CD4-positive, alpha-beta T cell (primary cell): ENCODE measurements at regions not wholly inside any gene's neighbourhood (a gene's known extent, or its start where the extent isn't known, plus 50 kb on each side); places are given as distances from the start of the nearest gene placed in this dataset.

Source experiments
- ATAC-seq: fragments of 200-7000 bp; cut with Tn5 transposase; one replicate; pipeline ENCODE4 v1.10.0; 2022; ENCODE audit warnings: mild to moderate bottlenecking; ENCODE audit not compliant: poor library complexity
- CTCF ChIA-PET: fragments of 350-600 bp; sonication (Branson Sonifier 250); formaldehyde crosslinking; loops from one replicate; lab custom pipeline; 2021; ENCODE audit warnings: antibody characterized with exemption, inconsistent platforms; lab: Charles Lee
- POLR2A ChIA-PET: fragments of 350-600 bp; sonication (Branson Sonifier 250); formaldehyde crosslinking; loops from one replicate; lab custom pipeline; 2021; ENCODE audit warnings: antibody characterized with exemption, inconsistent platforms; lab: Charles Lee
- DNase-seq, 14 experiments: peaks; one replicate each; pipeline ENCODE4 v3.0.0-alpha.2; 2013 to 2020; ENCODE audit warnings: mixed read lengths in 2 of 14
- H3K27ac ChIP-seq, 2 donors: one replicate each; pipeline versions ENCODE4 v1.5.1 to v1.7.0; 2013; ENCODE audit warnings: low read length in 2 of 2, low read depth in 1 of 2, mild to moderate bottlenecking in 1 of 2
- H3K27me3 ChIP-seq, 2 experiments: 1 replicate in 1 of 2; 2 replicates in 1 of 2; pipeline versions ENCODE4 v1.6.1 to v1.7.0; 2013; ENCODE audit warnings: low read length in 2 of 2, control low read depth in 1 of 2, mild to moderate bottlenecking in 1 of 2, moderate library complexity in 1 of 2; ENCODE audit not compliant: insufficient read depth in 2 of 2, control insufficient read depth in 1 of 2
- H3K36me3 ChIP-seq: one replicate; pipeline ENCODE4 v1.6.1; 2013; ENCODE audit warnings: low read length, control low read depth; ENCODE audit not compliant: insufficient read depth
- H3K4me1 ChIP-seq: one replicate; pipeline ENCODE4 v1.6.1; 2013; ENCODE audit warnings: low read length, control low read depth; ENCODE audit not compliant: insufficient read depth
- H3K4me3 ChIP-seq: one replicate; pipeline ENCODE4 v1.5.1; 2013; ENCODE audit warnings: mild to moderate bottlenecking, low read length, moderate library complexity
- H3K9me3 ChIP-seq, 2 experiments: 1 replicate in 1 of 2; 2 replicates in 1 of 2; pipeline versions ENCODE4 v1.6.1 to v1.7.0; 2013; ENCODE audit warnings: low read length in 2 of 2, mild to moderate bottlenecking in 2 of 2, control low read depth in 1 of 2, moderate library complexity in 1 of 2; ENCODE audit not compliant: control insufficient read depth in 1 of 2, insufficient read depth in 1 of 2
- H3K27ac Mint-ChIP-seq: one replicate; pipeline ENCODE4 v1.8.0; 2020; ENCODE audit warnings: mixed read lengths
- H3K27me3 Mint-ChIP-seq: one replicate; pipeline ENCODE4 v1.8.0; 2021; ENCODE audit warnings: mixed read lengths
- H3K36me3 Mint-ChIP-seq: one replicate; pipeline ENCODE4 v1.8.0; 2021; ENCODE audit warnings: low read depth, mixed read lengths
- H3K4me1 Mint-ChIP-seq: one replicate; pipeline ENCODE4 v1.8.0; 2021; ENCODE audit warnings: low read depth, mixed read lengths
- H3K4me3 Mint-ChIP-seq: one replicate; pipeline ENCODE4 v1.8.0; 2020; ENCODE audit warnings: mild to moderate bottlenecking, mixed read lengths
- H3K9me3 Mint-ChIP-seq: one replicate; pipeline ENCODE4 v1.8.0; 2020; ENCODE audit warnings: mixed read lengths
- intact Hi-C, 2 experiments: fragments of 100-400 bp; cut with DNase I in 1 of 2; cut with micrococcal nuclease in 1 of 2; formaldehyde crosslinking; loops; one replicate each; pipeline versions ENCODE4 v1.15.1 to v1.9.0; 2023 to 2025; cut with DNase I, micrococcal nuclease
- TF ChIP-seq, protein P1 (sequence below): fragments of 200-600 bp; IDR thresholded peaks from one replicate; pipeline ENCODE4 v1.8.0; 2022; ENCODE audit warnings: antibody characterized with exemption, mild to moderate bottlenecking

GRCh38 chr21:24628046-24628445, 979.2 kb downstream of the MRPL39 start:
- Mint-ChIP-seq H3K36me3 (no peaks in the 10 kb centered on the region), H3K27ac (no peak overlapping the region), H3K27me3 (no peaks in the 10 kb centered on the region), H3K9me3 (peaks cover 5% of the 10 kb centered on the region), H3K4me1 (no peaks in the 10 kb centered on the region), H3K4me3 (no peak overlapping the region)
- Histone ChIP-seq H3K9me3 (no peaks in the 10 kb centered on the region), H3K27ac (no peak overlapping the region), H3K4me3 (no peak overlapping the region), H3K27me3 (no peaks in the 10 kb centered on the region), H3K36me3 (no peaks in the 10 kb centered on the region), H3K4me1 (no peaks in the 10 kb centered on the region)
- DNase-seq (no peak), ATAC-seq (no peak)
- TF ChIP-seq, protein P1, sequence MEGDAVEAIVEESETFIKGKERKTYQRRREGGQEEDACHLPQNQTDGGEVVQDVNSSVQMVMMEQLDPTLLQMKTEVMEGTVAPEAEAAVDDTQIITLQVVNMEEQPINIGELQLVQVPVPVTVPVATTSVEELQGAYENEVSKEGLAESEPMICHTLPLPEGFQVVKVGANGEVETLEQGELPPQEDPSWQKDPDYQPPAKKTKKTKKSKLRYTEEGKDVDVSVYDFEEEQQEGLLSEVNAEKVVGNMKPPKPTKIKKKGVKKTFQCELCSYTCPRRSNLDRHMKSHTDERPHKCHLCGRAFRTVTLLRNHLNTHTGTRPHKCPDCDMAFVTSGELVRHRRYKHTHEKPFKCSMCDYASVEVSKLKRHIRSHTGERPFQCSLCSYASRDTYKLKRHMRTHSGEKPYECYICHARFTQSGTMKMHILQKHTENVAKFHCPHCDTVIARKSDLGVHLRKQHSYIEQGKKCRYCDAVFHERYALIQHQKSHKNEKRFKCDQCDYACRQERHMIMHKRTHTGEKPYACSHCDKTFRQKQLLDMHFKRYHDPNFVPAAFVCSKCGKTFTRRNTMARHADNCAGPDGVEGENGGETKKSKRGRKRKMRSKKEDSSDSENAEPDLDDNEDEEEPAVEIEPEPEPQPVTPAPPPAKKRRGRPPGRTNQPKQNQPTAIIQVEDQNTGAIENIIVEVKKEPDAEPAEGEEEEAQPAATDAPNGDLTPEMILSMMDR: no peak
- CTCF ChIA-PET: no interaction called here
- intact Hi-C loops: no loop called here
- POLR2A ChIA-PET: no interaction called here

GRCh38 chr21:24617819-24618218, 989.5 kb downstream of the MRPL39 start:
- Histone ChIP-seq H3K27me3 (no peaks in the 10 kb centered on the region), H3K4me1 (no peaks in the 10 kb centered on the region), H3K9me3 (peaks cover 0 to 8% of the 10 kb centered on the region in 2 experiments), H3K27ac (no peak overlapping the region), H3K36me3 (no peaks in the 10 kb centered on the region), H3K4me3 (no peak overlapping the region)
- Mint-ChIP-seq H3K36me3 (no peaks in the 10 kb centered on the region), H3K9me3 (peaks cover 2% of the 10 kb centered on the region), H3K4me3 (no peak overlapping the region), H3K27me3 (no peaks in the 10 kb centered on the region), H3K27ac (no peak overlapping the region), H3K4me1 (no peaks in the 10 kb centered on the region)
- intact Hi-C loops: no loop called here
- DNase-seq: no peak
- POLR2A ChIA-PET: no interaction called here
- TF ChIP-seq, protein P1: no peak
- CTCF ChIA-PET: no interaction called here
- no peak for ATAC-seq

DNA sequence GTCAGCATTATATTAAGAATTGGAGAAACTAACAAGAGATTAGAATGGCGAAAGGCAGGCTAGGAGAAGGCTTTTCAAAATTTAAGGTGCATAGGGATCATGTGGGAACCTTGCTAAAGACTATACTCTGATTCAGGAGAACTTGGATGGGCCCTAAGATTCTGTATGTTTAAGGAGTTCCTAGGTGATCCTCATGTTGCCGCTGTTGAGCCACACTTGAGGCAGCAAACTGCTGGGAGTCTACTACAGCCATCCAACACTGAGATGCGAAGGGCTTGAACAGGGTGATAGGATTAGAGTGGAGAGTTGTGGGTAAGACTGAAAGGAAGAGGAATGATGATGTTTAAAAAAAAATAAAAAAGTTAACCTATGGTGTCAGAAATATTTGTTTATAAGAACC, 1013.2 kb downstream of the MRPL39 start:
- Mint-ChIP-seq H3K4me3 (no peak overlapping the region), H3K4me1 (no peaks in the 10 kb centered on the region), H3K9me3 (peaks cover 6% of the 10 kb centered on the region), H3K27me3 (no peaks in the 10 kb centered on the region), H3K36me3 (no peaks in the 10 kb centered on the region), H3K27ac (no peak overlapping the region)
- Histone ChIP-seq H3K4me3 (no peak overlapping the region), H3K9me3 (no peaks in the 10 kb centered on the region), H3K27me3 (no peaks in the 10 kb centered on the region), H3K36me3 (no peaks in the 10 kb centered on the region), H3K4me1 (no peaks in the 10 kb centered on the region), H3K27ac (no peak overlapping the region)
- ATAC-seq (no peak), DNase-seq (no peak)
- TF ChIP-seq, protein P1: no peak
- POLR2A ChIA-PET: no interaction called here
- CTCF ChIA-PET: no interaction called here
- intact Hi-C loops: no loop called here
